ENCODE measurements at regions not wholly inside any gene's neighbourhood (a gene's known extent, or its start where the extent isn't known, plus 50 kb on each side); places are given as distances from the start of the nearest gene placed in this dataset. TPM values are rescaled to one million over a fixed set of nuclear protein-coding genes. Genes with fewer than 3 reads are reported as not detected.

DNA sequence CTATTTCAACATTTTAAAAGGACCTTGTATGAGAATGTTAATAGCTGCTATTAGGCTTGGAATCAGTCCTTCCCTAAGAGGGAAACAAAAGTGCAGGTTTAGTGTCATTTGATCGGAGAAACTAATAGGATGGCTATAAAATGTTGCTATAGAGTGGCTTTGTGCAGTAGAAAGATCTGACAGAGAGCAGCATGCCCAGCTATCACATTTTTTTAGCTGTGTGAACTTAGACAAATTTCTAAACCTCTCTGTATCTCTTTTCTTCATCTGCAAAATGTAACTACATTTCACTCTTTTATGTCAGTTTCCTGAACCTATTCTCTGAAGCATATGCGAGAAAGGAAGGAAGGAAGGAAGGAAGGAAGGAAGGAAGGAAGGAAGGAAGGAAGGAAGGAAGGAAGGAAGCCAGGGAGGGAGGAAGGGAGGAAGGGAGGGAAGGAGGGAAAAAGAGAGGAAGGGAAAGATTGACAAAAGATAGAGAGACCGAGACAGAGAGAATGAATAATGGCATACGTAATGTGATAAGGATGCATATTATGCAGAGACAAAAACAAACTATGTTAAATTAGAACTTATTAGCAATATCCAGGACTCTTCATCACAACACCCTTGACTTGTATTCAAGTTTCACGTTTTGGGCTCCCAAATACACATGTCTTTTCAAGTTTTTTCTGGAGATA is 52.6 kb upstream of the CDH8 start:
- Histone ChIP-seq H3K27me3 (no peaks in the 10 kb centered on the region), H3K9me2 (replicated peaks; ENCODE audit: insufficient read depth) (no peaks in the 10 kb centered on the region), H3K4me1 (ENCODE audit: insufficient read depth) (no peaks in the 10 kb centered on the region), H4K20me1 (ENCODE audit: insufficient read depth, poor library complexity, severe bottlenecking) (no peaks in the 10 kb centered on the region), H3K4me2 (no peak overlapping the region), H3K36me3 (replicated peaks; ENCODE audit: insufficient read depth, low read depth) (no peaks in the 10 kb centered on the region), H3K9me3 (ENCODE audit: low read depth) (no peaks in the 10 kb centered on the region), H3K79me2 (no peaks in the 10 kb centered on the region), H3K4me3 (no peak overlapping the region), H3K27ac (no peak overlapping the region), H2AFZ (no peak overlapping the region)
- TF ChIP-seq EZH2 (IDR thresholded peaks at IDR 0.05; ENCODE audit: borderline replicate concordance) = no peak
- TF ChIP-seq EZH2phosphoT487 (IDR thresholded peaks at IDR 0.05; ENCODE audit: low read depth, severe bottlenecking, unreplicated experiment) = no peak
- TF ChIP-seq, protein P1, sequence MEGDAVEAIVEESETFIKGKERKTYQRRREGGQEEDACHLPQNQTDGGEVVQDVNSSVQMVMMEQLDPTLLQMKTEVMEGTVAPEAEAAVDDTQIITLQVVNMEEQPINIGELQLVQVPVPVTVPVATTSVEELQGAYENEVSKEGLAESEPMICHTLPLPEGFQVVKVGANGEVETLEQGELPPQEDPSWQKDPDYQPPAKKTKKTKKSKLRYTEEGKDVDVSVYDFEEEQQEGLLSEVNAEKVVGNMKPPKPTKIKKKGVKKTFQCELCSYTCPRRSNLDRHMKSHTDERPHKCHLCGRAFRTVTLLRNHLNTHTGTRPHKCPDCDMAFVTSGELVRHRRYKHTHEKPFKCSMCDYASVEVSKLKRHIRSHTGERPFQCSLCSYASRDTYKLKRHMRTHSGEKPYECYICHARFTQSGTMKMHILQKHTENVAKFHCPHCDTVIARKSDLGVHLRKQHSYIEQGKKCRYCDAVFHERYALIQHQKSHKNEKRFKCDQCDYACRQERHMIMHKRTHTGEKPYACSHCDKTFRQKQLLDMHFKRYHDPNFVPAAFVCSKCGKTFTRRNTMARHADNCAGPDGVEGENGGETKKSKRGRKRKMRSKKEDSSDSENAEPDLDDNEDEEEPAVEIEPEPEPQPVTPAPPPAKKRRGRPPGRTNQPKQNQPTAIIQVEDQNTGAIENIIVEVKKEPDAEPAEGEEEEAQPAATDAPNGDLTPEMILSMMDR (IDR thresholded peaks at IDR 0.05; ENCODE audit: poor library complexity) = no peak
- no peak for DNase-seq (ENCODE audit: low spot score)
- WGBS (ENCODE audit: low lambda C conversion rate, missing lambda C conversion rate) = 81% methylated on average over 5 of the region's 5 CpGs

Small RNA genes in the stretch of these regions (small RNA-seq; reads per million reads assigned to genes)
- gene AC009101.1 (not detected), gene AC009161.2 (not detected), gene AC018846.1 (not detected), gene AC138305.3 (not detected), gene RNU6-21P (not detected)
